Liver (tissue), 8 donors: ENCODE measurements at regions not wholly inside any gene's neighbourhood (a gene's known extent, or its start where the extent isn't known, plus 50 kb on each side); places are given as distances from the start of the nearest gene placed in this dataset.

Experiments used
- DNase-seq: peaks from one replicate; pipeline ENCODE4 v3.0.0-alpha.2; 2017; ENCODE audit warnings: low spot score
- H3K27ac ChIP-seq, 2 donors: one replicate each; pipeline ENCODE4 v1.7.0; 2013; ENCODE audit warnings: inconsistent platforms in 2 of 2, low read length in 2 of 2, control low read depth in 1 of 2, low read depth in 1 of 2, mild to moderate bottlenecking in 1 of 2
- H3K27me3 ChIP-seq, 4 donors: one replicate each; pipeline versions ENCODE4 v1.6.1 to v1.7.0; 2013; ENCODE audit warnings: low read length in 3 of 4, inconsistent platforms in 1 of 4, mild to moderate bottlenecking in 1 of 4, moderate library complexity in 1 of 4; ENCODE audit not compliant: control insufficient read depth in 4 of 4, insufficient read depth in 4 of 4
- H3K36me3 ChIP-seq, 4 donors: one replicate each; pipeline versions ENCODE4 v1.6.1 to v1.7.0; 2013; ENCODE audit warnings: low read length in 3 of 4, mild to moderate bottlenecking in 3 of 4, low read depth in 1 of 4, moderate library complexity in 1 of 4; ENCODE audit not compliant: control insufficient read depth in 4 of 4, insufficient read depth in 3 of 4
- H3K4me1 ChIP-seq, 4 donors: one replicate each; pipeline versions ENCODE4 v1.6.1 to v1.7.0; 2013; ENCODE audit warnings: low read length in 3 of 4, mild to moderate bottlenecking in 3 of 4, moderate library complexity in 1 of 4; ENCODE audit not compliant: control insufficient read depth in 4 of 4, insufficient read depth in 4 of 4
- H3K4me3 ChIP-seq, 3 donors: one replicate each; pipeline versions ENCODE4 v1.6.1 to v1.7.0; 2013; ENCODE audit warnings: low read length in 3 of 3, control low read depth in 1 of 3, low read depth in 1 of 3, mild to moderate bottlenecking in 1 of 3
- H3K9ac ChIP-seq, 2 donors: one replicate each; pipeline ENCODE4 v1.7.0; 2013; ENCODE audit warnings: low read length in 2 of 2, mild to moderate bottlenecking in 2 of 2, moderate library complexity in 2 of 2, control low read depth in 1 of 2, low read depth in 1 of 2
- H3K9me3 ChIP-seq, 4 donors: one replicate each; pipeline versions ENCODE4 v1.6.1 to v1.7.0; 2013; ENCODE audit warnings: low read length in 3 of 4; ENCODE audit not compliant: control insufficient read depth in 4 of 4
- ATF3 ChIP-seq: IDR thresholded peaks from 2 replicates; pipeline ENCODE4 v1.6.1; 2016; ENCODE audit warnings: antibody characterized with exemption
- CTCF ChIP-seq: fragments of 150-350 bp; IDR thresholded peaks from 2 replicates; pipeline ENCODE4 v1.5.1; 2017; ENCODE audit warnings: improper control_type of control experiment, low read depth, low read length; ENCODE audit not compliant: missing input control
- EGR1 ChIP-seq, 2 donors: IDR thresholded peaks; 2 replicates each; pipeline ENCODE4 v1.6.1; 2016 to 2018; ENCODE audit warnings: antibody characterized with exemption in 2 of 2, low read depth in 2 of 2
- FOXA1 ChIP-seq: IDR thresholded peaks from 2 replicates; pipeline ENCODE4 v1.6.1; 2016; ENCODE audit warnings: antibody characterized with exemption
- FOXA2 ChIP-seq: IDR thresholded peaks from 2 replicates; pipeline ENCODE4 v1.6.1; 2016; ENCODE audit warnings: antibody characterized with exemption
- GABPA ChIP-seq, 2 donors: IDR thresholded peaks in 1 of 2; conservative IDR thresholded peaks in 1 of 2; 2 replicates each; pipeline ENCODE4 v1.6.1; 2016; ENCODE audit warnings: antibody characterized with exemption in 2 of 2, mild to moderate bottlenecking in 1 of 2, moderate library complexity in 1 of 2
- HNF4A ChIP-seq, 2 donors: conservative IDR thresholded peaks; 2 replicates each; pipeline ENCODE4 v1.6.1; 2016; ENCODE audit warnings: antibody characterized with exemption in 2 of 2, mild to moderate bottlenecking in 2 of 2
- HNF4G ChIP-seq: IDR thresholded peaks from 2 replicates; pipeline ENCODE4 v1.6.1; 2016; ENCODE audit warnings: antibody characterized with exemption
- JUND ChIP-seq, 2 donors: IDR thresholded peaks; 2 replicates each; pipeline ENCODE4 v1.6.1; 2016; ENCODE audit warnings: antibody characterized with exemption in 2 of 2
- NR2F2 ChIP-seq: IDR thresholded peaks from 2 replicates; pipeline ENCODE4 v1.6.1; 2016; ENCODE audit warnings: antibody characterized with exemption
- RAD21 ChIP-seq, 2 donors: IDR thresholded peaks; 2 replicates each; pipeline ENCODE4 v1.6.1; 2016; ENCODE audit warnings: antibody characterized with exemption in 2 of 2, mild to moderate bottlenecking in 2 of 2
- RXRA ChIP-seq, 2 donors: IDR thresholded peaks; 2 replicates each; pipeline ENCODE4 v1.6.1; 2017 to 2018; ENCODE audit warnings: antibody characterized with exemption in 2 of 2, mild to moderate bottlenecking in 1 of 2
- TAF1 ChIP-seq: conservative IDR thresholded peaks from 2 replicates; pipeline ENCODE4 v1.6.1; 2016; ENCODE audit warnings: antibody characterized with exemption, mild to moderate bottlenecking
- YY1 ChIP-seq: IDR thresholded peaks from 2 replicates; pipeline ENCODE4 v1.6.1; 2016; ENCODE audit warnings: antibody characterized with exemption, mild to moderate bottlenecking
- ZBTB33 ChIP-seq: IDR thresholded peaks from 2 replicates; pipeline ENCODE4 v1.6.1; 2016; ENCODE audit warnings: antibody characterized with exemption
- WGBS: extraction: QIAGEN DNeasy Blood & Tissue Kit; methylation state at CpG from one replicate; pipeline ENCODE4 v1.1.7; 2013; 5-methylcytosine and 5-hydroxymethylcytosine counted together
- TF ChIP-seq, protein P1 (sequence below): IDR thresholded peaks from 2 replicates; pipeline ENCODE4 v1.6.1; 2016; ENCODE audit warnings: antibody characterized with exemption, mild to moderate bottlenecking
- TF ChIP-seq, protein P2 (sequence below): IDR thresholded peaks from 2 replicates; pipeline ENCODE4 v1.6.1; 2016; ENCODE audit warnings: antibody characterized with exemption
- donor health status: healthy.
- donor health status: healthy.
- donor health status: healthy.
- donor health status: healthy.
- donor health status: healthy.

GRCh38 chr3:18080198-18080689 is 337.8 kb upstream of the TBC1D5 start (continued):
- TF ChIP-seq, protein P1, sequence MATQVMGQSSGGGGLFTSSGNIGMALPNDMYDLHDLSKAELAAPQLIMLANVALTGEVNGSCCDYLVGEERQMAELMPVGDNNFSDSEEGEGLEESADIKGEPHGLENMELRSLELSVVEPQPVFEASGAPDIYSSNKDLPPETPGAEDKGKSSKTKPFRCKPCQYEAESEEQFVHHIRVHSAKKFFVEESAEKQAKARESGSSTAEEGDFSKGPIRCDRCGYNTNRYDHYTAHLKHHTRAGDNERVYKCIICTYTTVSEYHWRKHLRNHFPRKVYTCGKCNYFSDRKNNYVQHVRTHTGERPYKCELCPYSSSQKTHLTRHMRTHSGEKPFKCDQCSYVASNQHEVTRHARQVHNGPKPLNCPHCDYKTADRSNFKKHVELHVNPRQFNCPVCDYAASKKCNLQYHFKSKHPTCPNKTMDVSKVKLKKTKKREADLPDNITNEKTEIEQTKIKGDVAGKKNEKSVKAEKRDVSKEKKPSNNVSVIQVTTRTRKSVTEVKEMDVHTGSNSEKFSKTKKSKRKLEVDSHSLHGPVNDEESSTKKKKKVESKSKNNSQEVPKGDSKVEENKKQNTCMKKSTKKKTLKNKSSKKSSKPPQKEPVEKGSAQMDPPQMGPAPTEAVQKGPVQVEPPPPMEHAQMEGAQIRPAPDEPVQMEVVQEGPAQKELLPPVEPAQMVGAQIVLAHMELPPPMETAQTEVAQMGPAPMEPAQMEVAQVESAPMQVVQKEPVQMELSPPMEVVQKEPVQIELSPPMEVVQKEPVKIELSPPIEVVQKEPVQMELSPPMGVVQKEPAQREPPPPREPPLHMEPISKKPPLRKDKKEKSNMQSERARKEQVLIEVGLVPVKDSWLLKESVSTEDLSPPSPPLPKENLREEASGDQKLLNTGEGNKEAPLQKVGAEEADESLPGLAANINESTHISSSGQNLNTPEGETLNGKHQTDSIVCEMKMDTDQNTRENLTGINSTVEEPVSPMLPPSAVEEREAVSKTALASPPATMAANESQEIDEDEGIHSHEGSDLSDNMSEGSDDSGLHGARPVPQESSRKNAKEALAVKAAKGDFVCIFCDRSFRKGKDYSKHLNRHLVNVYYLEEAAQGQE = no peak
- TF ChIP-seq YY1 = no peak
- no peak for TF ChIP-seq RXRA (IDR thresholded peaks at IDR 0.05)
- no peak for TF ChIP-seq HNF4A (conservative IDR thresholded peaks at IDR 0.05)
- TF ChIP-seq ATF3 = no peak
- no peak for TF ChIP-seq RAD21 (IDR thresholded peaks at IDR 0.05)
- no peak for TF ChIP-seq FOXA1
- no peak for TF ChIP-seq GABPA (IDR thresholded peaks at IDR 0.05 in 1 of 2, conservative IDR thresholded peaks at IDR 0.05 in 1 of 2)

- no peak overlapping the region for H3K27ac ChIP-seq
- no peaks in the 10 kb centered on the region for H3K9me3 ChIP-seq
- no peak overlapping the region for H3K9ac ChIP-seq
- H3K4me3 ChIP-seq = no peak overlapping the region
- TF ChIP-seq TAF1 (no peak), ZBTB33 (no peak), ATF3 (no peak), RAD21 (IDR thresholded peaks at IDR 0.05) (no peak), FOXA1 (no peak), GABPA (IDR thresholded peaks at IDR 0.05 in 1 of 2, conservative IDR thresholded peaks at IDR 0.05 in 1 of 2) (no peak), NR2F2 (no peak), CTCF (no peak), JUND (IDR thresholded peaks at IDR 0.05) (no peak), EGR1 (IDR thresholded peaks at IDR 0.05; ENCODE audit: low read depth in 2 of 2) (no peak), HNF4A (conservative IDR thresholded peaks at IDR 0.05) (no peak), FOXA2 (no peak), RXRA (IDR thresholded peaks at IDR 0.05) (no peak), HNF4G (no peak), YY1 (no peak)
- TF ChIP-seq, protein P2, sequence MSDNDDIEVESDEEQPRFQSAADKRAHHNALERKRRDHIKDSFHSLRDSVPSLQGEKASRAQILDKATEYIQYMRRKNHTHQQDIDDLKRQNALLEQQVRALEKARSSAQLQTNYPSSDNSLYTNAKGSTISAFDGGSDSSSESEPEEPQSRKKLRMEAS = no peak
- TF ChIP-seq, protein P1 = no peak
- 61% methylated on average over 3 of the region's 3 CpGs for WGBS
- no peak for DNase-seq
- H3K27me3 ChIP-seq = no peaks in the 10 kb centered on the region
- H3K4me1 ChIP-seq = no peaks in the 10 kb centered on the region
- no peaks in the 10 kb centered on the region for H3K36me3 ChIP-seq
Measured at GRCh38 chr3:18079739-18080138, 337.3 kb upstream of the TBC1D5 start.
